ENCODE measurements at regions not wholly inside any gene's neighbourhood (a gene's known extent, or its start where the extent isn't known, plus 50 kb on each side); places are given as distances from the start of the nearest gene placed in this dataset.
"Not testable (repeated sequence)": the region's sequence is repeated elsewhere in the genome, so short reads cannot be mapped to it uniquely, and the experiment has no call there.

DNA sequence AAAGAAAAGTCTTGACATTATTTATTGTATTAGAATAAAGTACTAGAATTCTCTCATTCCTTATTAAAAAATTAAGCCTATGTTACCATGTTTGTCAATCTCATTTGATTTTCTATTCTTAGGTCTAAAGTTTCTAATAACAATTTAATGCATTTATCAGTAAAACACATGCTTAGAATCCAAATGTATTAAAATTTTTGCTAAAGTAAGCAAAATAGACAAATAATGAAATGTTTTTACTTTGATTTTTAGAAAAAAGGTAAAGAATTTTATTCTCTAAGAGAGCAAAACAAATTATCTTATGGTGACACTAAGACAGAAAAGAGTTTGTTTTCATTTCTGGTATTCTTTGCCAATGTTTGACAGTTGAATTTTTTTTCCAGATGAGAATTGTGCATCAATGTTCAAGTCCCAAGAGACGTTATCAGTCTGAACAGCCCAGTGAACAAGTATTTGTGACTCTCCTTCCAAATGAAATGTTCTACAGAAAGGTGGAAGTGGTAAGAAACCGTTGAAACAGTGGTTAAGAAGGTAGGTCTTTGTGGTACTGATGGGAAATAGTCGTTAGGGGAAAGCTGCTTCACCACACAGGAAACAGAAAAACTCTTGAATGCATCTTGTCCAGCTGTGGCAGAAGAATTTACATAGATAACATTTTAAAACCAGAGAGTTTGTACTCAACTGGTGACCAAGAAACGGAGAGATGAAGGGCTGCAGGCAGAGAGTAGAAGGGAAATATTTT lies 402.5 kb downstream of the PTPRC start:
- no peak for DNase-seq (ENCODE audit: low read depth)

DNA sequence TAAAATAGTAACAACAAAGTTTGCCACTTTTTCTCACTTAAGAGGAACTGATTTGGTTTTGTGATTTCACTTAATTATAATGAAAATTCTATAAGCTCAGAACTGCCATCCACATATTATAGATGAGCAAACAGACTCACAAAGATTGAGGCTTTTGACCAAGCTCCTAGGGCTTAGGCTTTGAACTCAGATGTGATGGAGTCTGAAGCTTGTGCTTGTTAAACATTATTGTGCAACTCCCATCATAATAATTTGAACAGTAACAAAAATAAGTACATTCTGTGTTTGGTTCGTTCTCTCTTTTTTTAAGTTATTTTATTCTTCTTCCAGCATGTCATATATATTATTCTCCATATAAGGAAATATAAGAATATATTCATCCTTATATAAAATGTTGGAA lies 403.4 kb downstream of the PTPRC start:
- no peak for DNase-seq (ENCODE audit: low read depth)

DNA sequence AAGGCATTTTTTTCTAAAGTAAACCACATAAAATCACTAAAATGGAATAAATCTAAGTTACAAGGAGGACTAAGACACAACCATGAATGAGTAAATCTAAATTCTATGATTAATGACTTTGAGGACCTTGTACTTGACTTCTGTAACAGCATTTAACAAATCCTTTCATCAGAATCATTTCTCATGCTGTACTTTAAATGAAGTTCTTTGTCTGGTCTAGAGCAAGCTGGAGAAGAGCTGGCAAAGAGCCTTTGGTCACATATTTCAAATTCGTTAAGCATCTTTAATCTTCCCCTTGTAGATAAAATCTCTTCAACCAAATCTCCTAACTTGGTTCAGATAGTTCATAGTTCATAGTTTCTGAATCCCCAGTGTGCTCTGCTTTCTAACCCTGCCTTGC lies 405.4 kb downstream of the PTPRC start:
- DNase-seq (ENCODE audit: low read depth), result no peak

DNA sequence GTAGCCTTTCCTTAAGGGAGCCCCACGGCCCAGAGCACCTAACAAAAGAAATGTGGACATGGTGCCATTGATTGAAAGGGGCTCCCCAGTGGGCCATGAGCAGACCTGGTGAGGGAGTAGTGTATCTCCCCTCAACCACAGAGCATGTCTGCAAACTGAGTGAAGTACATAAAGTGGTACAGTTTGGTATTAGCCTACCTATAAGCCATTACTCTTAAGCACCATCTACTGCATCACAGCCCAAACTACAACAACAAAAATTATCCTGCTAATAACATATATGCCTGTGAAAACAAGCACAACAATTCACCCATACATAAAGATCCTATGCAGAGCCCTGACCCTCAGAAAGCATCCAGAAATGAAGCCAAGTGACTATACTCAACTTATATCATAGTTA lies 407.8 kb downstream of the PTPRC start:
- DNase-seq (ENCODE audit: low read depth), result no peak

DNA sequence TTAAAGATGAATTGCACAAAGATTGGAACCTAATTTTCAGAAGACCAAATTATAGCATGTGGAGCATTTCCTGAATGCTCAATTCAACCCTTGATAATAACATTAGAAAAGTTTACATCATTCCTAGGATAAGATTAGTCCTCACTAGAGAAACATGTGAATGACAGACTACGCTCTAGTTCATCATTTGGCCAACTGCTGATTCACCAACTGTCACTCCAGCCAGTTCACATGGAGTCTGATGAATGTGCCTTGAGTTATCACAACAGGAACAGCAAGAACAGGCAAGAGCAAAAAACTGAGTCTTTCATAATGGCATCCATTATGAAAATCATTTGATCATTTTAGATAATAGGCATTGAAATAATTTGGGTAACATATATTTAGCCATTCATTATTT lies 415.9 kb downstream of the PTPRC start:
- no peak for DNase-seq (ENCODE audit: low read depth)

DNA sequence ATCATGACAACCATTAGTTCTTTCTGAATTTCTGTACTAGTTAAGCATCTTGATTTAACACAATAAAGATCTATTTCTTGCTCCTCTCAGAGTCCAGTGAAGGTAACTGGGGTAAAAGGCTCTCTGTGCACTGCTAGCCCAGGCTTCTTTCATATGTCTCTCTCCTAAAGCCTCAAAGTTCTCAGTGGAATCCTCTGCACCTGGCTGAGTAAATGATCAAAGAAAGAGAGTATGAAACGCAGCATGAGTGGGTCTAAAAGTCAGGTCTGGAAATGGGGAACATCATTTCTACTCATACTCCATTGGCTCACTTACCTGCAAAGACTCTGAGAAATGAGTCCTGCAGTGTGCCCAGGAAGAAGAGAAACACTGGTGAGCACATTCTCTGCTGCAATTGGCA lies 418.5 kb downstream of the PTPRC start:
- DNase-seq (ENCODE audit: low read depth), result no peak

DNA sequence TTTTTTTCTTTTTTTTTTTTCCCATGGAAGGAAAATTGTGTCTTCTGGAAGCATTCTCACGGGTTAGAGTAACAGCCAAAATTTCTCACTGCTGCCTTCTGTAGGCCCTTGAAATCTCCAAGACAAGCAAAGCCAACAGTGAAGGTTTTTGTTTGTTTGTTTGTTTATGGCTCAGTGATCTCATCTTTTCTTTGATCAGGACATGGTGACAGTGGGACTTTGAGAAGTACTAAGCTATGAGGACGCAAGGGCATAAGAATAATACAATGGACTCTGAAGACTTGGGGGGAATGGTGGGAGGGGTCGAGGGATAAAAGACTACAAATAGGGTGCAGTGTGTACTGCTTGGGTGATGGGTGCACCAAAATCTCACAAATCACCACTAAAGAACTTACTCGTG lies 419.4 kb downstream of the PTPRC start:
- DNase-seq (ENCODE audit: low read depth), result no peak

DNA sequence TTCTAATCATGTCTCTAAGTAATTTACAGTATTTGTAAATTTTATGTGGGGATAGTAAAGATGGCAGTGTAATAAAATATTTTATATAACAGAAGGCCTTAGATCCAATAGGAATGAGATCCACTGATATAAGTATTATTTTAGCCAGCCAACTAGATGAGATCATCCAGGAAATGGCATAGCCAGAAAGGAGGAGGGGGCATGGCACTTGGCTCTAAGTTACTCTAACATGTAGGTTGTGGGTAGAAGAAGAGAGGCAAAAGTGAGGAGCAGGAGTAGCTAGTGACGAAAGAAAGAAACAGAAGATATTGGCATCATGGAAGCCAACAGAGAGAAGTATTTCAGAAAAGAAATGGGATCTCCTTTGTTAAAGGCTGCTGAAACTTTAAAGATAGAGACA lies 426.1 kb downstream of the PTPRC start:
- DNase-seq (ENCODE audit: low read depth), result no peak

DNA sequence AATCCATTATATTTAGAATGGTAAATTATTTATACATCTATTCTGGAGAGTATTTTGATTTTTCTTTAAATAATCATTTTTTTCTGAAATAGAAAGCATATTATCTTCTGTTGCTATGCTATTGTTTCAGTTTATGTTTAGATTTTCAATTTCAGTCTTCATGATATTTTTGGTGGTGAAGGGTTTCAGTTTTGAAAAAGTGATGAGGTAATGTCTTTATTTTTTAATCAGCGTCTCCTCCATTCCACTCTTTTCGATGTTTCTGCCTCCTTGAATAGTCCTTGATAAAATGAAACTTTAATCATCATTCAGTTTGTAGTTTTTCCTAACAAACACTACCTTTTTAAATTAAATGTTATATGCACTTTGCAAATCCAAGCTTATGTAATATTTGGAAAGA lies 428.6 kb downstream of the PTPRC start:
- no peak for DNase-seq (ENCODE audit: low read depth)

DNA sequence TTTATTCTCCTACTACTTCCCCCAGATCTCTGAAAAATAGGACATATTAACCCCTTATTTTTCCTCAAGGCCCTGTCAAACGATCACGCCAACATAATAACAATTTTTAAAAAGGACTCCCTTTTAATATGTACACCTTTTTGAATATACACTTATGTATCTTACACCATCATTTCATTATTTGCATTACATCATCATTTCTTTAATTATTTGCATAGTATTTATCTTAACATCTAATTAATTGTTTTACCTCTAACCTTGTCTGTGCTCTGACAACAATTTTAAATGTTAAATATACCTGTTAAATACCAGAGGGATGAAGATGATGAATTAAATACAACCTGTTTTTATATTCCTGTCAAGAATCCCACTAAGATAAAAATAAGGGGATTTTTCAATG lies 432.2 kb downstream of the PTPRC start:
- DNase-seq (ENCODE audit: low read depth), result no peak

DNA sequence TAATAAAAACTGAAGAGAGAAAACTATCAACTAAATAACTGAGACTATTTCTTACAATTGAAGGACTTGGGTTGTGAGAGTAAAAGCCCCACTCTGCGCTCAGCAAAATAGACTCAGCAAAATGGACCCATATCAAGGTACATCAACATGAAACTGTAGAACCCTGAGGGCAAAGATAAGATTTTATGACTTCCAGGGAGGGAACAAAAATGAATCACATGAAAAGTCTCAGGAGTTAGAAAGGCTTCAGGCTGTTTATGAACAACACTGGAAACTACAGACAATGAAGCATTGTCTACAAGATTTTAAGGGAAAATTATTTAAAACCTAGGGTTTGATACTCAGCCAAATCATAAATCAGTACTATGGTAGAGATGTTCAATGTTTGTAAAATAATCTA lies 434.3 kb downstream of the PTPRC start:
- no peak for DNase-seq (ENCODE audit: low read depth)

DNA sequence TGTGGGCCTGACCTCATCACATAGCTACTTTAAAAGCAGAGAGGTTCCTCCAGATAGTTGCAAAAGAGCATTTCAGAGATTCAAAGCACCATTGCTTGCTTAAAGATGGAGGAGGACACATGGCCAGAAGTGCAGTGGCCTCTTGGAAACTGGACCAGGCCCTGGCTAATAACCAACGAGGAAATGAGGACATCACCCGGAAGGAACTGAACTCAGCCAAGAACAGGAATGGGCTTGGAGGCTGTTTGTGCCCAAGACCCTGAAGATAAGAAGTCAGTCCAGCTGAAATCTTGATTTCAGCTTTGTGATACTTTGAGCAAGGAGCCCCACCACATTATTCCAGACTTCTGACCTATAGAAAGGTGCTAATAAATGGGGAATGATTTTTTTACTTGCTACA lies 437.0 kb downstream of the PTPRC start:
- DNase-seq (ENCODE audit: low read depth), result no peak

DNA sequence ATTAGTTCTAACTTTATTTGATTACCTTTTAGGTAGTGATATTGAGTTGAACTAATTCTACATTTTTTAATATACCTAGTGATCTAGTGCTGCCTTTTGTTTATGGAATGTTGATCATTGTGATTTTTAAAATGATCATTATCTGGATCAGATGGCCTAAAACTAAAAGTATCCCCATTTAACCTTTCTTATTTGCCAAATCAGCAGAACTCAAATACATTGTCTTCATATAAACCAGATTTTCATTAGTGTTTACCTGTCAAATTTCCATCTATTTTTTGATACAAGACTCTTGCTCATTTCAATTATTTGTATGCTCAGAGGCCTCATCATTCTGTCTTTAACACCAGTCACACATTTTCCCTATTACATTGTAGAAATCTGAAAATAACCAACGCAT lies 441.2 kb downstream of the PTPRC start:
- DNase-seq (ENCODE audit: low read depth), result no peak

DNA sequence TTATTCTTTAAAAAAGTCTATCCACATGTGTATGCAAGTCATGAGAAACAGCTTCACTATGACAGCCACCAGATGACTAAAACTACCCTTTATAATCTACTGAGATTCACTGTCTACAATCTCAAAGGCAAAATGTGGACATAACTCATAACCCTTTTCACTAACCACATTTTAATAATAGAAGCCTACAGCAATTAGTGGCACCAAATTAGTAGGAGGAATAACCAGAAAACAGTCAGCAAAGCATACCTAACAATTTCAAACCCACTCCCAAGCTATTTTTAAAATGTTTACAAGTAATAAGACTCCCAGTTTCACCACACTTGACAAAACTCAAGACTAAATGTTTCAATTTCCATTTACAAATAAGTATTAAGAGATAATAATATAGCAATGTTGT lies 442.9 kb downstream of the PTPRC start:
- DNase-seq (ENCODE audit: low read depth), result no peak

DNA sequence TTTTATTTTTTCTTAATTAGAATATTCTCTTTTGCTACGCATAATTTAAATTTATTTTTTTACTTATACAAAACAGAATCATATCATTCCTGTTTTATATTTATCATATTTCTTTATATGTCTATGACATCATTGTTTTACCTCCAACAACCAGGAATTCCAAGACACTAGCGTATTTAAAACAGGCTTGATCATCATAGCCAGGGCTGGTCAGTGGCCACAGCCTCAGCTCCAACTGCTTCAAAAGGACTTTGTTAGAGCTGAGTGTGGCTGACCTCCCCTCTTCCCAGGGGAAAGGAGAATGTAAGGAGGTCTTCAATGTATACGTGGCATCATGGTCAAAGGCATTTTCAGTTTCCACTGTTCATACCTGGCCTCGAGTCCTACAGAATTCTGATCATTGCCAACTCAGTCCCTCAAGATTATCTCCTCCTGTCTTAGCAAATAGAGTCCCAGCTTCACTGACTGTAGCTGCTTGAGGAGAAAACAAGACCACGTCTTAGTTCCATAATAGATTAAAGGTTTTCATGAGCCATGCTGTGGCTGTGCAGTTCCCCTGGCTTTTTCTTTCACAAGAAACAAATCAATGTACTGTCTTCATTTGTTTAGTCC lies 444.0 kb downstream of the PTPRC start:
- no peak for DNase-seq (ENCODE audit: low read depth)

DNA sequence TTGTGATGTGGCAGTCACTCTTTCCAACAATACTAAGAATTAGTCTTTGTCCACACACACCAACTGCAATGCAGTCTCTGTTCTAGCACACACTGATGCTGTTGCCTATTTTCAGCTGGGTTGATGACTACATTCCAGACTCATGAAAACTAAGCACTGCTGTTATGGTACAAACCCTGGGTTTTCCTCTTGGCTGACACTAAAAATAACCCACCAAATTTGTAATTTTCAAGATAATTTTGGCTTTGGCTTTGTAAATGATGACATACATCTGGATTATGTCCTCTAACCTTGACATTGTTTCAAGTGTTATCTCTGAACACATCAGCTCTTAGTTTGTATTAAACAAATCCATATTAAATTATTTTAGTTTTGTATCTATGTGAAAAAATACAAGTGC lies 444.8 kb downstream of the PTPRC start:
- no peak for DNase-seq (ENCODE audit: low read depth)

DNA sequence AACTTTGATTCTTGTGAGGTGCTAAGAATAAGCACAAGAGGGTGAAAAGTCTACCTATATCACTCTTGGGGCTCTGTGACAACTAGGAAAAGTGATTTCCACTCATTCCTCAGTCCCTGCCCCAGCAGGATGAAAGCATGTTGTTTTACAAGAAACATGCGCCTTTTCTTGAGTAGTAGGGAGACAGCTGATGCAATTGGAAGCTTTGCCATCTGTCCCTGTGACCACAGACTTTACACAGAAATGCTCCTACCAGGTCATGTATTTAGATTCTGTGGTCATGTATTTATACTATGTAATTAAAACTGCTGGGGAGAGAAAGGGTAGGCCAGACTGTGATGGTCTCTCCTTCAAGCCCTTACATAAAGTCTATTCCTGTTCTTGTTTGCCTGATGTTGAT lies 445.5 kb downstream of the PTPRC start:
- no peak for DNase-seq (ENCODE audit: low read depth)

DNA sequence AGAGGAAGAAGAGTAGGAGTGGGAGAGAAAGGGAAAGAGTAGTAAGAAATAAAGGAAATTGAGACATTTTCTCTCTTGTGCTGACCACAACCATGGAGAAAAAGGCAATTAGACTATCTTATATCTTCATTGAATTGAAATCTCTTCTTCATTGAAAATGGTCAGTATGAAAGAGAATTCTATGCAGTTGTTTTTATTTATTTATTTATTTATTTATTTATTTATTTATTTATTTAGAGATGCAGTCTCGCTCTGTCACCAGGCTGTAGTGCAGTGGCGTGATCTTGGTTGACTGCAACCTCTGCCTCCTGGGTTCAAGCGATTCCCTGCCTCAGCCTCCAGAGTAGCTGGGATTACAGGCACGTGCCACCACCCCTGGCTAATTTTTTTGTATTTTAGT lies 447.1 kb downstream of the PTPRC start:
- no peak for DNase-seq (ENCODE audit: low read depth)

DNA sequence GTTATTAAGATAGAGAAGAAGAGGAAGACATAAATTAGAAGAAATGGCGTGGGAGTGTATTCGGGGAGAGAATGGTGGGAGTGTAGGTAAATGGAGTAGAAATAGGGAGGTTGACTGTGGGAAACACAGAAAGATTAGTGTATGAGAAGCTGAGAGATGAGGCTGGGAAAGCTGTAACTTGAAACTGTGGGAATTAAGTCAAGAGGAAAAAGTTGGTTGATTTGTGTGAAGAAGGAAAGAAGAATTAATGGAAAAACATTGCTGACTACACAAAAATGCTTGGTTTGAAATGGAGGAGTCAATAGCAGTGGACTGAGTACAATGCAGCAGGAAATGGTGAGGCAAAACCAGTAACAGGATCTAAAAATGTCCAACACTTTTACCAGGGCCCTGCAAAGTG lies 448.3 kb downstream of the PTPRC start:
- DNase-seq (ENCODE audit: low read depth), result no peak

DNA sequence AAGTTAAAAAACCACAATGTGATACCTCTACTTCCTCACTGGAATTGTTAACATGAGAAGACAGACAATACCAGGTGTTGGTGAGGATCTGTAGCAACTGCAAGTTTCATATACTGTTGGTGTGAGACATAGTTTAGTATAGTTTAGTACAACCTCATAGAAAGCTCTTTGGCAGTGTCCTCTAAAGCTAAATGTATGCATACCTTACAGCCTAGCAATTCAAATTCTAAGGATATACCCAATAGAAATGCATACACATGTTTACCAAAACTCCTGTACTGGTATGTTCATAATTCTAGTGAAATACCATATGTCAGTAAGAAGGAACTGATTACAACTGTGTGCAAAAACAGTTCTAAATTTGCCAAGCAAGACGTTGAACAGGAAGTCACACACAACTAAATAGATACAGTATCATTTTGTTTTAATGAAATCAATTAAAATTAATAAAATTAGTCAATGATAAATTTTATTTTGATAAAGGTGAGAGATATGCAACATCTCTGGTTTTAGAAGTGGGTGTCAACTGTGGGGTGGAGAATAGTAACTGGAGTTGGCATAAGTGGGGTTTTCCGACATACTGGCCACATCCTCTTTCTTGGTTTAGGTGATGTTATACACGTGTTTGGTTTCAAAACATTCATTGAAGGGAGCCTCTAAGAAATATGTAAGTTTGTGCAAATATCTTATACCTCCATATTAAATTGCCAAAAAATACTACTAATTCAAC lies 450.7 kb downstream of the PTPRC start:
- DNase-seq (ENCODE audit: low read depth), result no peak

DNA sequence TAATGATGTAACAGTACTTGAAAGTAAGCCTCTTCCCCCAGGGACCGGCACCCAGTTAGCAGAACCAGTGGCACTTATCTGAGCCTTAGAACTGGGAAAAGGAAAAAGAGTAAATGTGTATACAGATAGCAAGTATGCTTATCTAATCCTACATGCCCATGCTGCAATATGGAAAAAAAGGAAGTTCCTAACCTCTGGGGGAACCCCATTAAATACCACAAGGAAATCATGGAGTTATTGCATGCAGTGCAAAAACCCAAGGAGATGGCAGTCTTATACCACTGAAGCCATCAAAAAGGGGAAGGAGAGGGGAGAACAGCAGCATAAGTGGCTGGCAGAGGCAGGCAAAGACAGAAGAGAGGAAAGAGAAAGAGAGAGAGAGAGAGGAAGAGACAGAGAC lies 456.8 kb downstream of the PTPRC start:
- not testable (repeated sequence) for DNase-seq (ENCODE audit: low read depth)

DNA sequence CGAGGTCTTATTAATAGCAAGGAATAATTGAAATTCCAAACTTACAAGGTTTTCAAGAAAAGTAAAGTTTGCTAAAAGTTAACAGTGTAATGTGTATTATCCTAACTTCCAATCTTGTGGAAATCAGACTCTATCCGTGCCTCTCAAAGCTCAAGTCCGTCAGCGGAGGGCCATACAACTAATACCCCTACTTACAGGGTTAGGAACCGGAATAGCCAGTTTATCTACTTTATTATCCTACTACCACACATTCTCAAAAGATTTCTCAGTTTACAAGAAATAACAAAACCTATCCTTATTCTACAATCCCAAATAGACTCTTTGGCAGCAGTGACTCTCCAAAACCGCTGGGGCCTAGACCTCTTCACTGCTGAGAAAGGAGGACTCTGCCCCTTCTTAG lies 457.8 kb downstream of the PTPRC start:
- DNase-seq (ENCODE audit: low read depth), result no peak

DNA sequence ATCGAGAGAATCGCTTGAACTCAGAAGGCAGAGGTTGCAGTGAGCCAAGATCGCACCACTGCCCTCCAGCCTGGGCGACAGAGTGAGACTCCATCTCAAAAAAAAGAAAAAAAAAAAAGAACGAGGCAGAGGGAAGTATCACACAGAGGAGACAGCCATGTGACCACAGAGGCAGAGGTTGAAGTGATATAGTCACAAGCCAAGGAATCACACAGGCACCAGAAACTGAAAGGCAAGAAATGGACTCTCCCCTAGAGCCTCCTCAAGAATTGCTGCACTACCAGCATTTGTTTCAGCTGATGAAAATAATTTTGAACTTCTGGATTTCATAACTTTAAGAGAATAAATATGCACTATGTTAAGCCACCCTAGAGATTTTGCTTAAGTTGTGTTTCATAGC lies 459.6 kb downstream of the PTPRC start:
- no peak for DNase-seq (ENCODE audit: low read depth)
